GM23338 (cell line): ENCODE measurements at regions not wholly inside any gene's neighbourhood (a gene's known extent, or its start where the extent isn't known, plus 50 kb on each side); places are given as distances from the start of the nearest gene placed in this dataset.

Experiments used
- ATAC-seq: fragments of 200-7000 bp; cut with Tn5 transposase; 3 replicates; pipeline ENCODE4 v1.9.1; 2020
- DNase-seq: peaks from one replicate; pipeline ENCODE4 v3.0.0-alpha.2; 2015; ENCODE audit warnings: low spot score
- H2AFZ ChIP-seq: fragments of 200-600 bp; sonication (generic); 2 replicates; pipeline ENCODE4 v1.8.0; 2016; ENCODE audit warnings: antibody characterized with exemption, mild to moderate bottlenecking, moderate library complexity
- H3F3A ChIP-seq: fragments of 200-600 bp; sonication (generic); replicated peaks from 2 replicates; pipeline ENCODE4 v1.8.0; 2017; ENCODE audit warnings: antibody characterized with exemption, mixed run types, low read depth
- H3K27ac ChIP-seq: fragments of 200-600 bp; sonication (generic); 2 replicates; pipeline ENCODE4 v1.6.1; 2016; ENCODE audit warnings: low read depth
- H3K27me3 ChIP-seq: fragments of 200-600 bp; sonication (generic); 2 replicates; pipeline ENCODE4 v1.8.0; 2016; ENCODE audit warnings: mild to moderate bottlenecking, mixed run types, moderate library complexity; ENCODE audit not compliant: insufficient read depth
- H3K36me3 ChIP-seq: fragments of 200-600 bp; sonication (generic); 2 replicates; pipeline ENCODE4 v1.8.0; 2016; ENCODE audit warnings: mild to moderate bottlenecking; ENCODE audit not compliant: insufficient read depth
- H3K4me1 ChIP-seq: fragments of 200-600 bp; sonication (generic); 2 replicates; pipeline ENCODE4 v1.8.0; 2016; ENCODE audit warnings: mild to moderate bottlenecking, moderate library complexity; ENCODE audit not compliant: insufficient read depth
- H3K4me2 ChIP-seq: fragments of 200-600 bp; sonication (generic); 2 replicates; pipeline ENCODE4 v1.7.1; 2017; ENCODE audit warnings: mixed run types
- H3K4me3 ChIP-seq: fragments of 200-600 bp; sonication (generic); 2 replicates; pipeline ENCODE4 v1.6.1; 2016; ENCODE audit warnings: mixed run types
- H3K79me2 ChIP-seq: fragments of 200-600 bp; sonication (generic); replicated peaks from 2 replicates; pipeline ENCODE4 v1.8.0; 2017; ENCODE audit warnings: mild to moderate bottlenecking; ENCODE audit not compliant: insufficient read depth
- H3K9me2 ChIP-seq: fragments of 200-600 bp; sonication (generic); 2 replicates; pipeline ENCODE4 v1.8.0; 2017; ENCODE audit not compliant: insufficient read depth
- H4K20me1 ChIP-seq: fragments of 200-600 bp; sonication (generic); replicated peaks from 2 replicates; pipeline ENCODE4 v1.8.0; 2017; ENCODE audit warnings: mild to moderate bottlenecking; ENCODE audit not compliant: insufficient read depth
- H3K27ac Mint-ChIP-seq: 2 replicates; pipeline ENCODE4 v1.8.0; 2020; ENCODE audit warnings: inconsistent platforms, mild to moderate bottlenecking, moderate library complexity, mixed read lengths
- H3K27me3 Mint-ChIP-seq: 3 replicates; pipeline ENCODE4 v1.8.0; 2022; ENCODE audit warnings: low read depth, mild to moderate bottlenecking, moderate library complexity, mixed read lengths, inconsistent platforms; ENCODE audit not compliant: insufficient read depth, poor library complexity
- H3K36me3 Mint-ChIP-seq: 3 replicates; pipeline ENCODE4 v1.8.0; 2021; ENCODE audit warnings: low read depth, mild to moderate bottlenecking, inconsistent platforms, moderate library complexity, mixed read lengths
- H3K4me1 Mint-ChIP-seq: 3 replicates; pipeline ENCODE4 v1.8.0; 2020; ENCODE audit warnings: mild to moderate bottlenecking, inconsistent platforms, mixed read lengths
- H3K4me3 Mint-ChIP-seq: 3 replicates; pipeline ENCODE4 v1.8.0; 2021; ENCODE audit warnings: moderate library complexity, mild to moderate bottlenecking, inconsistent platforms, mixed read lengths
- H3K9me3 Mint-ChIP-seq: 3 replicates; pipeline ENCODE4 v1.8.0; 2020; ENCODE audit warnings: moderate library complexity, mild to moderate bottlenecking, inconsistent platforms, mixed read lengths
- CREB1 ChIP-seq: fragments of 250-450 bp; sonication (Bioruptor Pico); IDR thresholded peaks from 2 replicates; pipeline ENCODE4 v1.5.0; 2020; ENCODE audit warnings: low read depth, mild to moderate bottlenecking, moderate library complexity
- CTCF ChIP-seq, 2 experiments: fragments of 200-600 bp in 1 of 2; sonication (generic) in 1 of 2; conservative IDR thresholded peaks; 2 replicates each; pipeline versions ENCODE4 v1.5.1 to v1.6.1; 2016 to 2017; ENCODE audit warnings: antibody characterized with exemption in 2 of 2, low read depth in 2 of 2, mild to moderate bottlenecking in 2 of 2, moderate library complexity in 1 of 2
- EZH2 ChIP-seq: fragments of 200-600 bp; sonication (generic); IDR thresholded peaks from one replicate; pipeline ENCODE4 v1.8.0; 2017; ENCODE audit warnings: antibody characterized with exemption, mild to moderate bottlenecking, low read depth; ENCODE audit not compliant: unreplicated experiment
- EZH2phosphoT487 ChIP-seq: fragments of 200-600 bp; sonication (generic); IDR thresholded peaks from one replicate; pipeline ENCODE4 v1.8.1; 2018; ENCODE audit warnings: antibody characterized with exemption; ENCODE audit not compliant: unreplicated experiment
- JUNB ChIP-seq: IDR thresholded peaks from one replicate; pipeline ENCODE4 v1.6.1; 2016; ENCODE audit warnings: antibody characterized with exemption; ENCODE audit not compliant: unreplicated experiment
- NANOG ChIP-seq: IDR thresholded peaks from 2 replicates; pipeline ENCODE4 v1.6.1; 2016; ENCODE audit warnings: antibody characterized with exemption, borderline replicate concordance
- POLR2AphosphoS5 ChIP-seq: IDR thresholded peaks from 2 replicates; pipeline ENCODE4 v1.6.1; 2016; ENCODE audit warnings: antibody characterized with exemption, low read depth
- STAT1 ChIP-seq: IDR thresholded peaks from one replicate; pipeline ENCODE4 v1.6.1; 2016; ENCODE audit warnings: antibody characterized with exemption; ENCODE audit not compliant: unreplicated experiment
- ZNF114 ChIP-seq: fragments of 250-450 bp; sonication (Bioruptor Pico); IDR thresholded peaks from 2 replicates; pipeline ENCODE4 v1.5.0; 2020; ENCODE audit warnings: mild to moderate bottlenecking, moderate library complexity
- ZNF331 ChIP-seq: fragments of 250-450 bp; sonication (Bioruptor Pico); IDR thresholded peaks from 2 replicates; pipeline ENCODE4 v1.5.0; 2020; ENCODE audit warnings: low read depth, mild to moderate bottlenecking, moderate library complexity
- ZNF462 ChIP-seq: fragments of 250-450 bp; sonication (Bioruptor Pico); IDR thresholded peaks from 2 replicates; pipeline ENCODE4 v1.5.0; 2020; ENCODE audit warnings: mild to moderate bottlenecking, moderate library complexity
- TF ChIP-seq, protein P1 (sequence below): IDR thresholded peaks from 2 replicates; pipeline ENCODE4 v1.6.1; 2016; ENCODE audit warnings: antibody characterized with exemption

DNA sequence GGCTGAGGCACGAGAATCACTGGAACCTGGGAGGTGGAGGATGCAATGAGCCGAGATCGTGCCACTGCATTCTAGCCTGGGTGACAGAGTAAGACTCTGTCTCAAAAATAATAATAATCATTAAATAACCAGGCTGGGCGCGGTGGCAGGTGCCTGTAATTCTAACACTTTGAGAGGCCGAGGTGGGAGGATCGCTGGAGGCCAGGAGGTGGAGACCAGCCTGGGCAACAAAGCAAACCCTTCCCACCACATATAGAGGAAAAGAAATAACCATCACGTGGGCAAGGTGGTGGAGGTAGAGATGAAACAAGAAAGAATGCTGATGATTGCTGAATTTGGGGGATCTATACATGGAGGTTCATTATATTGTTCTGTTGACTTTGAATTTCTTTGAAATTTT is 63.4 kb upstream of the PIM1 start (continued):
- no peak for TF ChIP-seq CTCF (conservative IDR thresholded peaks at IDR 0.05; ENCODE audit: low read depth in 2 of 2)
- no peak for TF ChIP-seq JUNB
- TF ChIP-seq ZNF331 (CRISPR knock-in tag), result no peak
- TF ChIP-seq EZH2phosphoT487, result no peak
- no peak for TF ChIP-seq POLR2AphosphoS5
- no peak for TF ChIP-seq CREB1

DNA sequence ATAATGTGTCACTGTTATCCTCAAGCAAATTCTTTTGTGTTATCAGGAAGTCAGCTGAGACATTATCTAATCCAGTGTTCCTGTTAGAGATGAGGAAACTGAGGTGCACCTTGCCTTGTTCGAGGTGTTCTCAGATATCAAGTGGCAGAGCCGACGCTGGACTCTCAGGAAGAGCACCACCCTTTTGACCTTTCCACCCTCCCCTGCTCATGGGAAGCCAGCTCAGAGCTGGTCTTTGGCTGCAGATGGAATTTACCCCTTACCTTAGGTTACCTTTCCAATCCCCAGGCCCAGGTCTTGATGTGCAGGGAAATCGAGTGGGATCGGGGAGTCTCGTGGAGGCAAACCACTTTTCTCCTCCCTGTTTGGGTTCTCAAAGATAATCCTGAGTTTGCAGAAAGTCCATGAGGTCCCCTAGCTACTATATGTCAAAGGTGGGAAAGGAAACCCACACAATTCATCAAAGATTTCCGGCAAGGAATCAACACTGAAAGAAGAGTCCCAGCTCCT is 62.9 kb upstream of the PIM1 start:
- ATAC-seq, result no peak
- Histone ChIP-seq H2AFZ (no peak overlapping the region), H3K27me3 (no peaks in the 10 kb centered on the region), H3K79me2 (no peaks in the 10 kb centered on the region; the same call in 1 of the 2 replicates), H3K27ac (no peak overlapping the region; the same call in 1 of the 2 replicates), H4K20me1 (peaks cover 7% of the 10 kb centered on the region), H3K36me3 (peaks cover 24% of the 10 kb centered on the region), H3F3A (peaks cover 53% of the 10 kb centered on the region), H3K9me2 (no peaks in the 10 kb centered on the region), H3K4me2 (0 out of 2 replicates have a peak overlapping the region, but pooled peaks have one; percentile 2), H3K4me3 (no peak overlapping the region), H3K4me1 (peaks cover 50% of the 10 kb centered on the region)
- Mint-ChIP-seq H3K27ac (peak overlapping the region; percentile 40; the same call in 1 of the 2 replicates), H3K9me3 (no peaks in the 10 kb centered on the region), H3K4me3 (no peak overlapping the region; the same call in 2 of the 3 replicates), H3K27me3 (peaks cover 12% of the 10 kb centered on the region), H3K4me1 (peaks cover 52% of the 10 kb centered on the region), H3K36me3 (peaks cover 27% of the 10 kb centered on the region)
- DNase-seq, result no peak
- no peak for TF ChIP-seq STAT1
- no peak for TF ChIP-seq CTCF (conservative IDR thresholded peaks at IDR 0.05; ENCODE audit: low read depth in 2 of 2)
- TF ChIP-seq EZH2, result no peak
- TF ChIP-seq, protein P1, sequence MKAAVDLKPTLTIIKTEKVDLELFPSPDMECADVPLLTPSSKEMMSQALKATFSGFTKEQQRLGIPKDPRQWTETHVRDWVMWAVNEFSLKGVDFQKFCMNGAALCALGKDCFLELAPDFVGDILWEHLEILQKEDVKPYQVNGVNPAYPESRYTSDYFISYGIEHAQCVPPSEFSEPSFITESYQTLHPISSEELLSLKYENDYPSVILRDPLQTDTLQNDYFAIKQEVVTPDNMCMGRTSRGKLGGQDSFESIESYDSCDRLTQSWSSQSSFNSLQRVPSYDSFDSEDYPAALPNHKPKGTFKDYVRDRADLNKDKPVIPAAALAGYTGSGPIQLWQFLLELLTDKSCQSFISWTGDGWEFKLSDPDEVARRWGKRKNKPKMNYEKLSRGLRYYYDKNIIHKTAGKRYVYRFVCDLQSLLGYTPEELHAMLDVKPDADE, result no peak
- TF ChIP-seq NANOG, result no peak
- no peak for TF ChIP-seq EZH2phosphoT487
- no peak for TF ChIP-seq ZNF462 (CRISPR knock-in tag)
- no peak for TF ChIP-seq CREB1
- no peak for TF ChIP-seq ZNF331 (CRISPR knock-in tag)
- TF ChIP-seq ZNF114, result no peak
- no peak for TF ChIP-seq JUNB
- TF ChIP-seq POLR2AphosphoS5, result no peak; the same call in 1 of the 2 replicates
